HAP-1 (cell line): ENCODE measurements at regions not wholly inside any gene's neighbourhood (a gene's known extent, or its start where the extent isn't known, plus 50 kb on each side); places are given as distances from the start of the nearest gene placed in this dataset.
"Not testable (repeated sequence)": the region's sequence is repeated elsewhere in the genome, so short reads cannot be mapped to it uniquely, and the experiment has no call there.

Source experiments
- DNase-seq, 2 experiments: peaks; one replicate each; pipeline ENCODE4 v3.0.0-alpha.2; 2016 to 2020; ENCODE audit warnings: low spot score in 2 of 2
- H3K27me3 ChIP-seq: fragments of 250-450 bp; sonication (Bioruptor Pico); 2 replicates; pipeline ENCODE4 v1.5.1; 2020; ENCODE audit warnings: low read depth, mild to moderate bottlenecking, moderate library complexity
- H3K36me3 ChIP-seq: fragments of 250-450 bp; sonication (Bioruptor Pico); replicated peaks from 2 replicates; pipeline ENCODE4 v1.5.1; 2020; ENCODE audit warnings: mild to moderate bottlenecking
- H3K4me1 ChIP-seq: fragments of 250-450 bp; sonication (Bioruptor Pico); 2 replicates; pipeline ENCODE4 v1.5.1; 2020; ENCODE audit warnings: mild to moderate bottlenecking
- H3K4me3 ChIP-seq: fragments of 250-450 bp; sonication (Bioruptor Pico); 2 replicates; pipeline ENCODE4 v1.5.1; 2020; ENCODE audit warnings: mild to moderate bottlenecking, moderate library complexity
- H3K9me3 ChIP-seq: fragments of 250-450 bp; sonication (Bioruptor Pico); 2 replicates; pipeline ENCODE4 v1.5.1; 2020; ENCODE audit warnings: mild to moderate bottlenecking, moderate library complexity
- in situ Hi-C: fragments of 300-500 bp; cut with MboI; formaldehyde crosslinking; loops from 3 replicates; pipeline ENCODE4 v1.14.3; 2020; ENCODE audit warnings: low sequenced_read_pairs, inconsistent platforms, mixed read lengths

GRCh38 chr21:28579986-28580550 lies 412.6 kb downstream of the LTN1 start:
- H3K4me3 ChIP-seq = no peak overlapping the region
- DNase-seq = no peak
- in situ Hi-C loops = no loop called here
- no peaks in the 10 kb centered on the region for H3K36me3 ChIP-seq
- no peaks in the 10 kb centered on the region for H3K27me3 ChIP-seq
- no peaks in the 10 kb centered on the region for H3K9me3 ChIP-seq
- H3K4me1 ChIP-seq = no peaks in the 10 kb centered on the region

GRCh38 chr21:28568692-28569091 lies 424.0 kb downstream of the LTN1 start:
- Histone ChIP-seq H3K4me3 (no peak overlapping the region), H3K9me3 (no peaks in the 10 kb centered on the region), H3K27me3 (no peaks in the 10 kb centered on the region), H3K4me1 (no peaks in the 10 kb centered on the region), H3K36me3 (no peaks in the 10 kb centered on the region)
- DNase-seq = no peak
- in situ Hi-C loops = no loop called here

- in situ Hi-C loops, H3K27me3 ChIP-seq, H3K4me3 ChIP-seq, H3K36me3 ChIP-seq, DNase-seq, H3K4me1 ChIP-seq, H3K9me3 ChIP-seq: not testable (repeated sequence)
Observed at GRCh38 chr21:28563933-28564332, 428.7 kb downstream of the LTN1 start.

DNA sequence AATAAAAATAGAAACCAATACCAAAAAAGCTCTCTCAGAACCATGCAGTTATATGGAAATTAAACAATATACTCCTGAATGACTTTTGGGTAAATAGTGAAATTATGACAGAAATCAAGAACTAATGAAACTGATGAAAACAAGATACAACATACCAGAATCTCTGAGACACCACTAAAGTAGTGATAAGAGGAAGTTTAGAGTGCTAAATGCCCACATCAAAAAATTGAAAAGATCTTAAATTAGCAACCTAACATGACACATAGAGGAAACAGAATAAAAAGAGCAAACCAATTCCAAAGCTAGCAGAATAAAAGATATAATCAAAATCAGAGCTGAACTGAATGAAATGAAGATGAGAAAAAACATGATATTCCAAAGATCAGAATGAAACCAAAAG lies 430.9 kb downstream of the LTN1 start:
- in situ Hi-C loops = no loop called here
- Histone ChIP-seq H3K27me3 (no peaks in the 10 kb centered on the region), H3K9me3 (no peaks in the 10 kb centered on the region), H3K4me1 (no peaks in the 10 kb centered on the region), H3K4me3 (no peak overlapping the region), H3K36me3 (no peaks in the 10 kb centered on the region)
- DNase-seq = no peak

GRCh38 chr21:28554660-28555475 lies 437.8 kb downstream of the LTN1 start:
- H3K36me3 ChIP-seq = no peaks in the 10 kb centered on the region
- H3K27me3 ChIP-seq = no peaks in the 10 kb centered on the region
- in situ Hi-C loops = no loop called here
- H3K4me1 ChIP-seq = no peaks in the 10 kb centered on the region
- no peaks in the 10 kb centered on the region for H3K9me3 ChIP-seq
- no peak overlapping the region for H3K4me3 ChIP-seq
- no peak for DNase-seq

GRCh38 chr21:28550057-28550825 lies 442.4 kb downstream of the LTN1 start:
- Histone ChIP-seq H3K4me3 (no peak overlapping the region), H3K4me1 (no peaks in the 10 kb centered on the region), H3K27me3 (no peaks in the 10 kb centered on the region), H3K9me3 (no peaks in the 10 kb centered on the region), H3K36me3 (no peaks in the 10 kb centered on the region)
- in situ Hi-C loops = no loop called here
- no peak for DNase-seq

GRCh38 chr21:28548291-28548690 lies 444.4 kb downstream of the LTN1 start:
- Histone ChIP-seq H3K36me3 (no peaks in the 10 kb centered on the region), H3K27me3 (no peaks in the 10 kb centered on the region), H3K9me3 (no peaks in the 10 kb centered on the region), H3K4me1 (no peaks in the 10 kb centered on the region), H3K4me3 (no peak overlapping the region)
- in situ Hi-C loops = no loop called here
- no peak for DNase-seq

DNA sequence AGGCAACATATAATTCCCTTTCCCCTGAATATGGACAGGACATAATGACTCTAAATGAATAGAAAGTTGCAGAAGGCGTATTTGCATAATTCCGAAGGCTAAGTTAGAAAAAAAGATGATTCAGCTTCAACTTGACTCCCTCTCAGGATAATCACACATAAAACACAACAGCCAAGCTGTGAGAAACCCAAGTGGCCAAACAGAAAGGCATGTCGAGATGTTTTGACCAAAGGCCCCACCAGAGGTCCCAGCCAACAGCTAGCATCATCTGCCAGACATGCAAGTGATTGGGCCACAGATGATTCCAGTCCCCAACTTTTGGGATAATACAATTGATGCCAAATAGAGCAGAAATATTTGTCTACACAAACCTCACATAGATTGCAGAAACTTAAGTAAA lies 444.9 kb downstream of the LTN1 start:
- no peaks in the 10 kb centered on the region for H3K4me1 ChIP-seq
- no peaks in the 10 kb centered on the region for H3K27me3 ChIP-seq
- no peak for DNase-seq
- no peak overlapping the region for H3K4me3 ChIP-seq
- in situ Hi-C loops = no loop called here
- H3K9me3 ChIP-seq = no peaks in the 10 kb centered on the region
- H3K36me3 ChIP-seq = no peaks in the 10 kb centered on the region

DNA sequence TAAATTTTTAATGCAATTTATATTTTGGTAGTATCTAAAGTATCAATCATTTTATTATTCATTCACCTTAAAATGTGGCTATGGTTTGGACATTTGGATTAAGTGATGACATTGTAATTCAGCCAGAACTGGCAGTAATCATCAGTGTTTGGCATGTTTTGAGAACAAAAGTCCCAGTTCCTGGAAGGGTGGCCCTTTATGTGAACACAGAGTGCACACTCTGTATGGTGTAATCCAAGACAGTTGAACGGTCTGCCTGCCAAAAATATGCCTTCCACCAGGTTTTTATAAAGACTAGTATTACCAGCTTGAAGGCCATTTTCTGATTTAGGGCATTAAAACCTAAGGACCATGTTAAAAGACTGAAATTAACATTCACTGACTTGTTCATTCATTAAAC lies 448.7 kb downstream of the LTN1 start:
- DNase-seq = no peak
- Histone ChIP-seq H3K9me3 (no peaks in the 10 kb centered on the region), H3K4me3 (no peak overlapping the region), H3K4me1 (no peaks in the 10 kb centered on the region), H3K36me3 (no peaks in the 10 kb centered on the region), H3K27me3 (no peaks in the 10 kb centered on the region)
- in situ Hi-C loops = no loop called here

GRCh38 chr21:28541371-28542112 lies 451.1 kb downstream of the LTN1 start:
- Histone ChIP-seq H3K9me3 (no peaks in the 10 kb centered on the region), H3K4me1 (no peaks in the 10 kb centered on the region), H3K36me3 (no peaks in the 10 kb centered on the region), H3K4me3 (no peak overlapping the region), H3K27me3 (no peaks in the 10 kb centered on the region)
- in situ Hi-C loops = no loop called here
- no peak for DNase-seq

DNA sequence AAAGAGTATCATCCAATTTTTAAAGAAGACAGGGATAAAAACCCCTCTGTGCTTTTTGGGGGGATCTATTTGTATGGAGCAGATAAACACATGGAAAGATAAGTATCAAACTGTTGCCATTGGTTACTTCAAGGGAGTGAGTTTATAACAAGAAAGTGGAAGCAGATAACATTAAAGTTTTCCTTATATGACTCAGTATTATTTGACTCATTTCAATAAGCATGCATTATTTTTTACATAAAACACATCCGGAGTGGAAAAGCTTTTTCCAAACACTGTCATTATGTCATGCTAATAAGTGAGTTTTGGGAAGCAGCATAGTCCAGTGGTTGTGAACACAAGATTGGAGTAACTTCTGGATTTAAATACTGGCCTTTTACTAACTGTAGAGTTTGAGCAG lies 452.2 kb downstream of the LTN1 start:
- in situ Hi-C loops = no loop called here
- Histone ChIP-seq H3K27me3 (no peaks in the 10 kb centered on the region), H3K4me3 (no peak overlapping the region), H3K4me1 (no peaks in the 10 kb centered on the region), H3K9me3 (no peaks in the 10 kb centered on the region), H3K36me3 (no peaks in the 10 kb centered on the region)
- no peak for DNase-seq

GRCh38 chr21:28539623-28539988 lies 453.1 kb downstream of the LTN1 start:
- no peak for DNase-seq
- Histone ChIP-seq H3K4me3 (no peak overlapping the region), H3K9me3 (no peaks in the 10 kb centered on the region), H3K4me1 (no peaks in the 10 kb centered on the region), H3K36me3 (no peaks in the 10 kb centered on the region), H3K27me3 (no peaks in the 10 kb centered on the region)
- in situ Hi-C loops = no loop called here

DNA sequence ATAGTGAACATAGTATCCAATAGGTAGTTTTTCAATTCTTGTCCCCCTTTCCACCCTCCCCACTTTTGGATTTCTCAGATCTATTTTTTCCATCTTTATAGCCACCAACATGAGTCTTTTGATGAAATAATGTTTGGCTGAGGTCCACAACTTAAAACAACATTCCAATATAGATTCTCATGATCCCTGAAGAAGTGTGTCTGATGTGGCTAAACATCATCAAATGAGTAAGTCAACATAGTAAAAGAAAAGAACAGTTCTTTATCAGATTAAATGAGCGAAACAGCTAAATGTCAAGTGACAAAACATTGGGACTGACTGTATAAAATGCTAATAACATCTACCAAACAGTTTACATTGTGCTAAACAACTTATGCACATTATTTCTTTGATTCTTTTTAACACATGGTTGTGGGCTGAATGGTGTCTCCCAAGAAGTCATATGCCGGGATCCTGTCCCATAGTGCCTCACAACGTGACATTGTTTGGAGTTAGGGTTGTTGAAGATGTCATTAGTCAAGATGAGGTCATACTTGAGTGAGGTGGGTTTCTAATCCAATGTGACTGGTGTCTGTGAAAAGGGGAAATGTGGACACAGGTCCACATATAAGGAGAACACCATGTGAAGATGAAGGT lies 453.6 kb downstream of the LTN1 start:
- DNase-seq = no peak
- Histone ChIP-seq H3K36me3 (no peaks in the 10 kb centered on the region), H3K4me3 (no peak overlapping the region), H3K4me1 (no peaks in the 10 kb centered on the region), H3K9me3 (no peaks in the 10 kb centered on the region), H3K27me3 (no peaks in the 10 kb centered on the region)
- in situ Hi-C loops = no loop called here
